NCI-H146 treated with DMSO at 0.1 percent for 48 hours (cell line): ENCODE measurements at regions not wholly inside any gene's neighbourhood (a gene's known extent, or its start where the extent isn't known, plus 50 kb on each side); places are given as distances from the start of the nearest gene placed in this dataset.

Experiments
- DNase-seq: peaks from one replicate; lab custom pipeline; 2025; ENCODE audit not compliant: unreplicated experiment; lab: John Stamatoyannopoulos, UW

DNA sequence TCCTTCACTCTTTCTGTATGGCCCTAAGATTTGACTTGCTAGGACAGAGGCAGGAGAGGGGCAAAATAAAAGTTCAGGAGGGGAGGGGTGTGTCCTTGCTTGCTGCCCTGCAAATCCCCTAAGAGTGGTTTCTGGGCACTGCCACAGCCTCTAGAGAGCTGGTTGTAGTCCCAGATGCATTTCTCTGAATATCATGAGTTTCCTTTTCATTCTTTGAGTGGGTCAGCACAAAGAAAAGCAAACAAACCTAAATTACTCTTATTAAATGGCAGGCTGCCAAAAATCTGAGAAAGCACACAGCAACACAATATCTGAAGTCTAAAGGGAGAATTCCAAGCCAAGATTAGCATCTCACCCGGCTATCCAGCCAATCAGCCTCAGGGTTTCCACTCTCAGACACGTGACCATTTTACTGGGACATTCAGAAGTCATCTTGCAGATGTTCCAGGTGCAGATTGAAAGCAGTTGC, 919.3 kb downstream of the TUSC7 start:
- DNase-seq, result peak; percentile 78

DNA sequence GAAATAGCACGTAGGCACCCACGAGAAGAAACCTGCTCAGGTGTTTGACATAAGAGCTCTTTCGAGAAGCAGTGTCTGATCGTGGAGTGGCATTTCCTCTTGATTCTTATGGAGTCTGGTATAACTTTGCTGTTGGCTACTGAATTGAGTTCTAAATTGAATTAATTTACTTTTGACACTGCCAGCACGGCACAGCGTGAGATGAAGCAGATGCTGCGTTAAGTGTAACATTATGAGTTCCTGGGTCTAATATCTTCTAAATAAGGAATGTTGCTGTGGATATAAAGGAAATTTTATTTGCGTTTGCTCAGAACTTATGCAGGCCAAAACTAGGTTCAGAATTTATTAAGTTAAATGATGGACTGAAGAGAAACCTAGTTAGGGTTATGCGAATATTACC, 919.9 kb downstream of the TUSC7 start:
- no peak for DNase-seq

DNA sequence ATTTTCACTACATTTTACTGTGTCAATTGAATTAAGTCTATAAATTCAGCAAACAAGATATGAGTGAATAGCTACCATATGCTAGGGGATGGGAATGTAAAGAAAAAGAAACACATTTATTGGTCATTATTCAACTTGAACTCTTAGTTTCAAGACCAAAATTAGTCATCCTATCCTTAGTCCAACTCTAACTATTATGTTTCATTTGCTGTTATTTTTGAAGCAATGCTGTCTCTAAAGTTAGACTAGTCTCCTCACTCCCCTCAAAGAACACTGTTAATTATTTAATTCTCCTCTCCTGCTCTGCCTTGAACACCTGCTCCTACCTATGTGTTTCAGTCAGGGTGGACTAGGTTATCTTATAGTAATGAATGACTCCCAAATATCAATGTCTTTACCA, 920.9 kb downstream of the TUSC7 start:
- DNase-seq, result no peak

DNA sequence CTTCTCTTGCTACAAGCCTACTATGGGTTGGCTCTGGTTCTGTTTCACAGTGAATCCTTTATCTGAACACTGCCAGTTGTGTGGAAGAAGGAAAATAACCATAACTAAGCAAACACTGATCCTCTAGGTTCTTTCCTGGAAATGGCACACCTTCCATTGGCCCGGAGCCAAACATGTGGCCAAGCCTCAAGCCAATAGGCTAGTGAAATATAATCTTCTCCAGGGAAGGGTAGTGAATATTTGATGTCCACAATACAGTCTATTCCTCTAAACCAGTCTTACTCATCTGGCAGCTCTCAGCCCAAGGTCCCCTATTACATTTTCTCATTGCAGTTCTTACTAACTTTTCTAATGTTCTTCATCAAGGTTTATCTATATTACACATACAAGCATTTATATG, 921.3 kb downstream of the TUSC7 start:
- DNase-seq, result no peak

DNA sequence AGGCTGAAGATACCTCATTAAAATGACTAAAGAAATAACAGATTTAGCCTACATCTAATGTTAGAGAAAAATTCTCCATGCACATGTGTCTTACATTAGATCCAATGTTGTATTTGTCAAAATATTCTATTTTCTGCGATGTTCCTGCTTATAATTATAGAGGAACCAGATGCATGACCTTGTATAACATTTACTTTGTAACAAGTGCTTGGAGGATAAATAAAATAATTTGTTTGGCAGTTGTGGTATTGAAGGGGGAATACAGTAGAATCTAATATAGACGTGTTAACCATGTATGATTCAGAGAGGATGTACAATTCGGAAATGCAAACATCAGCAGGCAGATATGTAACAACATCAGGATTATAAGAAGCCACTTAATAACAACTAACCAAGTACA, 922.2 kb downstream of the TUSC7 start:
- no peak for DNase-seq

DNA sequence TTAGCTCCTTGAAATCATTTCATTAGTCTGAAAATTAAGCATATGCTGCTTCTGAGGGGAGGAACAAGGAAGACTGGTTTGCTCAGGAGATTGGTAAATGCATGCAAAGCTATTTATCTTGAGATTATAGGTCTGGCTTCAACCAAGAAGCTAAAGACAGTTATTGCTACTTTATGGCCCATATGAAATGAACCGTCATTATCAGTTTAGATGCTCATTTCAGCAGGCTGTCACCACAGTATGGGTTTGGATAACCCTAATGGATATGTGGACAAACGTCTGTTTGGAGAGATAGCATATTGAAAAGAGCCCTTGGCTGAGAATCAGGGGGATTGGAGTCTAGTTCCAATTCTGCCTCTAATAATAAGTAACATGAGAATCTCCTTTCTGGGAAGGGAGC, 922.6 kb downstream of the TUSC7 start:
- no peak for DNase-seq

DNA sequence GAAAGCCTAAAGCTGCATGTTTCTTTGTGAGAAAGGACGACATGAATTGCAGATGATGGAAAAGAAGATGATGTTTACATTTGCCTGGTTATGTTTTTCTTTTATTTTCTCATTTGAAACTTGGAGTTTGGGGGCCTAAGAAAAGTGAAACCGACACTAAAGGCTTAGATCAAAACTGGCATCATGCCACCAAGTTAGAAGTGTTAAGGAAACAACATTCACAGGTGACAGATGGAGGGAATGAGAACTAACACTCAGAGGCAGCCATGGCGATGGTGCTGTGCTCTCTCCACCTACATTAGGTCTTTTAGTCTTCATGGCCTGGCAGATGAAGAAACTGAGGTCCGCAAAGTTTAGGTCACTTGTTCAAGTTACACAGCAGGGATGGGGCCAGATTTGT, 923.6 kb downstream of the TUSC7 start:
- DNase-seq, result no peak

DNA sequence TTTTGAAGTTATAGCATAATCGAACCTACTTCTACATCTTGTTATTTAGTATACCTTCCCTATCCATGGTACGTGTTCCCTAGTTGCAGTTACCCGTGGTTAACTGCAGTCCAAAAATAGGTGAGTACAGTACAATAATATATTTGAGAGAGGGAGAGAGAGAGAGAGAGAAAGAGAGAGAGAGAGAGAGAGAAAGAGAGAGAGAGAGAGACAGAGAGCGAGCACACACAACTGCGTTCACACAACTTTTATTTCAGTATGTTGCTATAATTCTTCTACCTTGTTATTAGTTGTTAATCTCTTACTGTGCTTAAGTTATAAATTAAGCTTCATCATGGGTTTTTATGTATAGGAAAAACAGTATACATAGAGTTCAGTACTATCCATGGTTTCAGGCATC, 928.1 kb downstream of the TUSC7 start:
- no peak for DNase-seq

DNA sequence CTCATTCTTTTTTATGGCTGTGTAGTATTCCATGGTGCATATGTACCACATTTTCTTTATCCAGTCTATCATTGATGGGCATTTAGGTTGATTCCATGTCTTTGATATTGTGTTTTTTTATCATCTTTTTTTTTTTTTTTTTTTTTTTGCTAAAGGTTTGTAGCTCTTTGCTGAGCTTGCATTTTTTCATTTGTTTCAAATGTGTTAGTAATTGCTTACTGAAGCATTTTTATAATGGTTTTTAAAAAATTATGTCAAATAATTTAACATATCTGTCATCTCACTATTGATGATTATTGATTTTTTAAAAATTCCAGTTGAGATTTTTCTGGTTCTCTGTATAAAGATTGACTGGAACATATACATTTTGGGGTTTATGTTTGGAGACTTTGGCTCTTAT, 934.6 kb downstream of the TUSC7 start:
- DNase-seq, result no peak

DNA sequence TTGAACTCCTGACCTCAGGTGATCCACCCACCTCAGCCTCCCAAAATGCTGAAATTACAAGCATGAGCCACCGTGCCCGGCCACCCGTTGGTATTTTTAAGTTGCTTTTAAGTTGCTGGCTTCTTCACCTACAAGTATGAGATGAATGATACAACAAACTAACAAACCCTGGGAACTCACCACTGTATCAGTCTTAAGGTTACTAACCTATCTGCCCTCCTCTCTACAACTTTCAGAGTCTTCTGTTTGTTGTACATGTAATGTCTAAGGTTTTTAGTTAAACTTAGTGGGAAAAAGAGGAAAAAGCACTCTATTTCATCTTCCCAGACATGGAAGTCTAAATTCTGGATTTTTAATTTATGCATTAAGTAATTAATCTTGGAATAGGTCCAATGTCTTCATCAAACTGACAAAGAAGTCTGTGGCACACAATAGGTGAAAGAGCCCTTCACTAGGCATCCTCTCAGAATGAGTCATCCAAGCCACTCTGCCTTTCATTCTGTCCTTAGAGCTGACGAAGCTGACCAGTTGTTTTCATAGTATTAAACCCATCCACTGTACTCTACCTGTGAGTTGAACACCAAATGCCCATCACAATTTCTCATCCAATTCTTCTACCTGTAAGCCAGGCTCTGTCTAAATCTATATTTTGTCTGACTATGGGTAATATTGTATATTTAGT, 936.1 kb downstream of the TUSC7 start:
- no peak for DNase-seq

DNA sequence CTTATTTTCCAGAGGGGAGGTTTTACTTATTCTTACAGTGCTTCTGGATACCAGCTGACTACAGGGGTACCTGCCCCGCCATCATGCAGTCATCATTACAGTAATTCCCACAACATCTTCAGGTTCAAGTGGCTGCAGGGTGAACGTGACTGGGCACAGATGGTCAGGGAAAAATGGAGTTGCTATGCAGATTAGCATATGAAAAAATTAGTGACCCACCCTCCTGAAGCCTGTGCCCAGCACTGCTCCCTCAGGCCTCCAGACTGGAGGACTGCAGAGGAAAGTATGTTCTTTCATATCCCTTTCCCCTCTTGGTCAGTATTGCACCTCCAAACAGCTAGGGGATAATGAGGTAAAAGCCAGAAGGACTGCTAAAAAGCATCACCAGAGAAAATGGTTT, 937.9 kb downstream of the TUSC7 start:
- DNase-seq, result no peak

DNA sequence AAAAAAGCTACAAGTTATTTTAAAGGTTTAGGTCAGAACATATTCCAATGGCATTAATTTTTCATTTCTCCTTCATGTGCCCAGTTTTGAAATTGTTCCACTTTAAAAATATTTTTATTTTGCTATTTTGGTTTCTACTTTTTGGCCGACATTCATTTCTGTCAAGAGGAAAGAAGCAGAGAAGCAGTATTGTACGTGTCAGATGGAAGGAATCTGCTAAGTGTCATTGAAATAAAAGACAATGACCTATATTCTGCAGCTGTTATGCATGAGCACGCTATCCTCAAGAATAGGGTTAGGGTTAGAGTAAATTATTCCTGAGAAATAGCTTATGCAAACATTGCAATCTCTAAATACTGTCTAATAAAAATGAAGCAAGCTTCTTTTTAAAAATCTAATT, 941.7 kb downstream of the TUSC7 start:
- DNase-seq, result no peak

DNA sequence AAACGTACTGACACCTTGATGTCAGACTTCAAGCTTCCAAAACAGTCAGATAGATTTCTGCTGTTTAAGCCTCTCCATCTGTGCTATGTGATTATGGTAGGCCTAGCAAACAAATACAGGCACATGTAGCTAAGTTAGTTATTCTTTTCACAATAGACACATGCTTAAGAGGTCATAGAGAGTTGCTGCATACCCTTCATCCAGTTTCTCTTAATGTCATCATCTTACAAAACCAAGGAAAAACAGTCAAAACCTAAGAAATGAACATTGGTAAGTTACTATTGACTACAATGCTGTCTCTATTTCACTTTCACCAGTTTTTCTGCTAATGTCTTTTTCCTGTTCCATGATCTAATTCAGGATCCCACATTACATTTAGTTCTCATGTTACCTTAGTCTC, 946.8 kb downstream of the TUSC7 start:
- DNase-seq, result no peak

DNA sequence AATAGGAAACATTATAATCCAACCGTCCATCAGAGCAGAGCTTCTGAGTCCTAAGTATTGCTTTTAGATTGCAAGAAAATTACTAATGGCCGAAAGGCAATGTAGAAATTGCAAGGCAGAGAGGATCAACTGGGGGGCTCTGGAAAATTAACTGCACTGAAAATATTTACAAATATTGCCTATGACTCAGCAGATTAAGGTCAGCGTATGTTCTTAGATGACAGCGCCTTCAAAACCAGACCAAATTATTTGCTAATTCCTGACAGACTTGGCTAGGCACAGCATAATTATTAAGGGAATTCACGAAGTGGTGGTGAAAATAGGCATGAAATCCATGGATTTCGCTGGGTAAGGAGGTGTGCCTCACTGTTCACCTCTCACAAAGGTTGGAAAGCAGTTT, 947.7 kb downstream of the TUSC7 start:
- no peak for DNase-seq

DNA sequence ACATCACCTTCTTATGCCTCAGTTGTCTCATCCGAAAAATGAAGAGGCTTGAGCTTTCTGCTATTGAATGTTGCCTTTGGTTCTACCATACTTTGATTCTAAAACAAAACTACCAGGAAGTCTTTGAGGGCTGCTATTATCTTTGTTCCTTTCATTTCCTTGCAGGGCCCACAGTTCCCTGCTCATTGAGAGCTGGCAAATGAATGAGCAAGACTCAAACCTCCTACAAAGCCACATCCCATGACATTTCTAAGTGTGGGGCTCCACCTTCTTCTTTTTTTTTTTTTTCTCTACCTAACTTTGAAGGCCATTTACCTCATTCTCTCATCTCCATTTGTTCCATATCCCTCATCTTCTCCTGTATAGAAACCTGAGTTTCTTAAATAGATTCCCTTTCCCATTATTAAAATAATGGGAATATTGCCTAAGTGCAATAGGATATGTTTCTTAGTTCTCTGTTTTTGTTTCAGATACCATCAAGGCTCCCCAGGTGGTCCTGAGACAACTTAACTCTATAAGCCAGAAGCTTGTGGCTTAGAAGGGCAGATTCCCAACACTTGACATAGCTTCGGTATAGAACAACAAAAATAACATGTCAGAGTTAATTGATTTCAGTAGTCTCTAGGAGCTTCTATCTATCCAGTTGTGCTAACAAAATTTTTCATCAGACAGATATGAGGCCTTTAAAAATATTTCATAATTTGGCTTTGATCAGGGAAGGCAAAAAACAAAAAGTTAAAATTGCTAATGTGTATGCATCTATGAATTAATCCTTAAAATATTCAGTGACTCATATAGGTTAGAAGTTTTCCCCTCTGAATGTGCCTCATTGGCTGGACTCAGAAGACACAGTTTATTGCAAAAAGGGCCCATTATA, 951.6 kb downstream of the TUSC7 start:
- no peak for DNase-seq

DNA sequence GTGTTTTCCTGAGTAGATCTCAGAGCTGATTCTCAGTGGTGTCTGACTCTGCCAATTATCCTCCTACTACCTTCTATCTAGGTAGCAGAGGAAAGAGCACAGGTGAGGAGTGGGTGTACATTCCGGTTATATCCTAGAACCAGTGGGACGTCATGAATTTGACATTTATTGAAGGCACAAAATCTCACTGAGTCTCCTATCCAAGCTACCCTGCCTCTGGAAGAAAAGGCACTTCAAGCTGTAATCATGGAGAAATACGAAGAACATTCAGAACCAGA, 952.2 kb downstream of the TUSC7 start:
- no peak for DNase-seq

DNA sequence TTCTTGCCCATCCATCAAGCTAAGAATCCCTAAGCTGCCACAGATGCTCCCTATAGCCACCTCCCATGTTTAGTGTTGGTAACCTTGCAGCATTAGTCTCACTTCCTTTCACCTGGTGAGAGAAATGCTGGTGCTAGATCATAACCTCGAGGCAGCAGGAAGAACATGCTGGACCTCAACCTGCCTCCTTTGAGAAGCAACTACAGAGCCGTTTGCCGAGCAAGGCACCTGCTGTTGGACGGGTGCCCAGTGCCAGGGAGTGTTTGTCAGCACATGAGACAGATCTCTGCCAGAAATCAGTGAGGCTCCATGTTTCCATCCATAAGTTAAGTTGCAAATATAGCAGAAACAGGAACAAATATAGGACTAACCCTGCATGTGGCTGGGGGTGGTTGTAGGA, 955.7 kb downstream of the TUSC7 start:
- no peak for DNase-seq

DNA sequence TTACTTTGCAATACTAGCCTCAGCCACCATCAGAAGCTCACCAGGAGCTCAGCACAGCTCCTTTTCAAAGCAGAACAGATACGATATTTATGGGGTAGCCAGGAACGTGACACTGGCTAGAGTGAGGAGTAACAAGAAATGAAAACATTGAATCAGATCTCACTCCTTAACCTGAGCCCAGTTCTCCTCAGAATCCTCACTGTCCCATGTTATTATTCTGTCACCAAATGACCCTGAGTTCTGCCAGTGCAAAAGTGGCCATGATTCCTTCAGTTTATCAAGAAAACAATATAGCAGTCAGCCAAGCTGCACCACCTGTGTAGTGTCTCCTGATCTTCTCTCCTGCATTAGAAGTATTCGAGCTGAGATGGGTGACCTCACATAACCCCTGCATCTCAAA, 956.7 kb downstream of the TUSC7 start:
- DNase-seq, result no peak

DNA sequence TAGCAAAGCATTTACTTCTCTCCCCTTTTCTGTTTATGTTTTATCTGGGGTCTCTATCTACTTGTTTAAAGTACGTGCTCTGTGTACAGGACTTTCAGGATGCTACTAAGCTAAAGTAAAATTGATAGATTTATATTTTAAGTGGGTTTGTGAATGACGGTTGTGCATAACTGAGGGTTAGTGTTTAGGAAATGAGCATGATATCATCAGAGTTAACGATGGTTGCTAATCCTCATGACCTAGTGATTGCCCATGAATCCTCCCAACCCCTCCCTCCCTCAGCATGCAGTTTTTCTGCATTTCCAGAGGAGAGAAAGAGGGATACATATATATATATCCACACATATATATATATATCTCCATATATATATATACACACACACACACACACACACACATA, 957.2 kb downstream of the TUSC7 start:
- DNase-seq, result no peak

DNA sequence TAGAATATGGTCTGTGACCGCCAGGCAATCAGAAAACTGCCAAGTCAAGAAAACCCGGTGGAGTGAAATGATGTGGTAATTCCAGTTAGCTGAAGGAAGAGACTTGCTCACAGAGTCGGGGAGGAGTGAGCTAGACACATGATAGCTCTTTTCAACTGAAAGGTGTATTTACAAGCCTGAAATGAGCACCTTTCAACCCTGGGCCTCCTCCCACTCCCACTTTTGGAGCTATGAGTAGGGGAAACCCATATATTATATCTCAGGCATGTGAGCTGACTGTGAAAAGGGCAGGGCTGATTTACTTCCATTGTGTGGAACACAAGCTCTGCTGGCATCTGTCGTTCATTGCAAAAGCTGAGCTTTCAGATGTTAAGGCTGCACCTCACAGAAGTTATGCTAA, 960.2 kb downstream of the TUSC7 start:
- DNase-seq, result no peak

DNA sequence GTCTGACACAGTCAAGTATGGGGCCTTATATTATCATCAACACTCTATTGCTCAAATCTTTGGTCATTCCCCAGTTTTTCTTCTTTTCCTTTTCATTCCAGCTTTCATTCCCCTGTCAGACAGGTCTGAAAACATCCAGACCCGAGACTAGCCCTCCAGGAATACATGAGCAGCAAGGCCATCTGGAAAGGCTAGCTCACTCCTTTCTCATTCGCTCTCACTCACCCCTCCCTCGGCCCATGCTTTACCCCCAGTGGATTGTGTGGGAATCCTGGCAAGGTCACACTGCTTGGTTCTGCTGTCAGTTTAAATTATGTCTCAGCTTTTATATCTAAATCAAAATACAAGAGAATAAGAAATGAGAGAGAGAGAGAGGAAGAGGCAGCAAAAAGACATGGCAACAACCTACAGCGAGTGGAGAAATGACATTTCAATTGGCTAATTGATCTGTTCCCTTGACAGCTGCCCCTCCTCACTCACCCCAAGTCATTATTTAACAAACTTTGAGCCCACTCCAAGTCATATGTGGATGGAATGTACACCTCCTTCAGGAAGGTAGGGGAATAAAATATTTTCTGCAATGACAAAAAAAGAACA, 962.2 kb downstream of the TUSC7 start:
- no peak for DNase-seq

DNA sequence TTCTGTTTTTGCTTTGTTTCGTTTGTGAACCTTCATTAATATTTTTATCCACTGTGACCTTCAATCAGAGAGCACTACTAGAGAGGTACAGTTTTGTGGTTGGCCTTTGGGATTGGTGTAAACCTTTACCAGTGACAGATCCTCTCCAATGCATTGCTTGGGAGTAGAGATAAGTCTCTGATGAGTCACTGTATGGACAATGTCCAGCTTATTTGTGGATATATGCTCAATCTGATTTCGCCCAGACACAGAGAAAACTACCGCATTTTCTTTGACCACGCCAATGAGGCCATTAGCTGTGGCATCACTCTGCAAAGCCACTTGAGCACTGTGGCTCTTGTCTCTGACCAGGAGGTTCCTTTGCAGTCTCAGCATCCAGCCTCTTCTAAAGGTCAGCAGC, 964.7 kb downstream of the TUSC7 start:
- DNase-seq, result no peak
